GM12878 (cell line): ENCODE measurements at regions not wholly inside any gene's neighbourhood (a gene's known extent, or its start where the extent isn't known, plus 50 kb on each side); places are given as distances from the start of the nearest gene placed in this dataset.

Experiments
- ATAC-seq: fragments of 200-7000 bp; cut with Tn5 transposase; 3 replicates; pipeline ENCODE4 v1.9.1; 2020; ENCODE audit warnings: mild to moderate bottlenecking, moderate library complexity
- BruUV-seq: library from RNA; stranded (reverse); fragments of 400-500 nt; replicated peaks from 2 replicates; lab custom pipeline; 2021; lab: Mats Ljungman, UMichigan
- CTCF ChIA-PET: fragments of 300-600 bp; sonication (Branson Sonifier 250); formaldehyde crosslinking; extraction: SDS; loops from one replicate; lab custom pipeline; 2021; ENCODE audit warnings: inconsistent platforms; lab: Yijun Ruan, JAX
- POLR2A ChIA-PET: fragments of 350-600 bp; formaldehyde crosslinking; extraction: SDS; loops from one replicate; lab custom pipeline; 2021; ENCODE audit warnings: inconsistent platforms; lab: Charles Lee
- RAD21 ChIA-PET: fragments of 300-600 bp; sonication (Branson Sonifier 250); formaldehyde crosslinking; loops from one replicate; lab custom pipeline; 2023; ENCODE audit warnings: antibody characterized with exemption; ENCODE audit not compliant: unreplicated experiment; lab: Charles Lee
- SMC1A ChIA-PET: fragments of 300-600 bp; sonication (Branson Sonifier 250); formaldehyde crosslinking; loops from one replicate; lab custom pipeline; 2023; ENCODE audit not compliant: unreplicated experiment, uncharacterized antibody; lab: Charles Lee
- DNase-seq: peaks from one replicate; pipeline ENCODE4 v3.0.0-alpha.2; 2011; ENCODE audit warnings: low read depth, low spot score
- FAIRE-seq: peaks from 3 replicates; lab custom pipeline; 2011; peaks lifted over from hg19 to GRCh38; lab: Jason Lieb, UNC
- H2AFZ ChIP-seq: 2 replicates; pipeline ENCODE4 v1.6.0; 2011; ENCODE audit warnings: low read depth, low read length, control low read depth; ENCODE audit not compliant: control insufficient read depth
- H3K27ac ChIP-seq: 2 replicates; pipeline ENCODE4 v1.5.1; 2011; ENCODE audit warnings: control low read depth; ENCODE audit not compliant: control insufficient read depth, insufficient read depth
- H3K27me3 ChIP-seq, 2 experiments: replicated peaks in 1 of 2; 2 replicates each; pipeline versions ENCODE4 v1.6.0 to v1.6.1; 2011; ENCODE audit warnings: low read length in 1 of 2; ENCODE audit not compliant: control insufficient read depth in 2 of 2, insufficient read depth in 2 of 2
- H3K36me3 ChIP-seq, 2 experiments: 2 replicates each; pipeline ENCODE4 v1.5.1; 2011; ENCODE audit warnings: low read length in 1 of 2; ENCODE audit not compliant: control insufficient read depth in 2 of 2, insufficient read depth in 2 of 2
- H3K4me1 ChIP-seq: 2 replicates; pipeline ENCODE4 v1.6.1; 2011; ENCODE audit warnings: mild to moderate bottlenecking, low read length, moderate library complexity, mixed read lengths; ENCODE audit not compliant: control insufficient read depth, insufficient read depth
- H3K4me2 ChIP-seq: 2 replicates; pipeline ENCODE4 v1.6.0; 2011; ENCODE audit warnings: control low read depth; ENCODE audit not compliant: control insufficient read depth, insufficient read depth
- H3K4me3 ChIP-seq: fragments of 200-600 bp; sonication (generic); 2 replicates; pipeline ENCODE4 v1.5.1; 2016
- H3K79me2 ChIP-seq: 2 replicates; pipeline ENCODE4 v1.6.0; 2011; ENCODE audit warnings: low read length; ENCODE audit not compliant: control insufficient read depth, insufficient read depth
- H3K9ac ChIP-seq: 2 replicates; pipeline ENCODE4 v1.8.0; 2011; ENCODE audit warnings: low read length, control low read depth, mixed read lengths; ENCODE audit not compliant: control insufficient read depth, insufficient read depth
- H3K9me3 ChIP-seq: replicated peaks from 3 replicates; pipeline ENCODE4 v1.5.1; 2011; ENCODE audit warnings: mild to moderate bottlenecking, low read length; ENCODE audit not compliant: control insufficient read depth, insufficient read depth
- H4K20me1 ChIP-seq: 2 replicates; pipeline ENCODE4 v1.6.0; 2011; ENCODE audit not compliant: control insufficient read depth, insufficient read depth
- BHLHE40 ChIP-seq, 2 experiments: fragments of 450-650 bp in 1 of 2; IDR thresholded peaks; 2 replicates each; pipeline ENCODE4 v1.6.1; 2011 to 2017; ENCODE audit warnings: low read depth in 2 of 2, borderline replicate concordance in 1 of 2, improper control_type of control experiment in 1 of 2, low read length in 1 of 2, mild to moderate bottlenecking in 1 of 2
- EGR1 ChIP-seq, 2 experiments: IDR thresholded peaks; 1 replicate in 1 of 2; 2 replicates in 1 of 2; pipeline ENCODE4 v1.6.1; 2011 to 2012; ENCODE audit warnings: low read depth in 2 of 2, low read length in 2 of 2, borderline replicate concordance in 1 of 2, mild to moderate bottlenecking in 1 of 2, moderate library complexity in 1 of 2
- WGBS: methylation state at CpG from one replicate; pipeline ENCODE4 v1.1.6; 2016; ENCODE audit warnings: low lambda C conversion rate; ENCODE audit not compliant: insufficient replicate concordance, insufficient coverage; ENCODE audit errors: missing lambda C conversion rate; 5-methylcytosine and 5-hydroxymethylcytosine counted together
- in situ Hi-C: fragments of 300-500 bp; cut with MboI; formaldehyde crosslinking; loops from 9 replicates; pipeline ENCODE4 v1.14.3; 2018; ENCODE audit warnings: mixed read lengths
- intact Hi-C: fragments of 100-400 bp; cut with micrococcal nuclease; formaldehyde crosslinking; loops from one replicate; pipeline ENCODE4 v1.14.2; 2022; ENCODE audit not compliant: unreplicated experiment
- TF ChIP-seq, protein P1 (sequence below): IDR thresholded peaks from 2 replicates; pipeline ENCODE4 v1.6.1; 2011; ENCODE audit warnings: low read depth, mild to moderate bottlenecking, low read length, moderate library complexity, borderline replicate concordance; ENCODE audit errors: extremely low read depth
- TF ChIP-seq, protein P2 (sequence below): IDR thresholded peaks from 2 replicates; pipeline ENCODE4 v1.6.1; 2011; ENCODE audit warnings: low read depth, low read length, improper control_type of control experiment, borderline replicate concordance
- TF ChIP-seq, protein P3 (sequence below): fragments of 450-650 bp; IDR thresholded peaks from 2 replicates; pipeline ENCODE4 v1.6.1; 2017; ENCODE audit warnings: low read depth, mild to moderate bottlenecking, moderate library complexity

DNA sequence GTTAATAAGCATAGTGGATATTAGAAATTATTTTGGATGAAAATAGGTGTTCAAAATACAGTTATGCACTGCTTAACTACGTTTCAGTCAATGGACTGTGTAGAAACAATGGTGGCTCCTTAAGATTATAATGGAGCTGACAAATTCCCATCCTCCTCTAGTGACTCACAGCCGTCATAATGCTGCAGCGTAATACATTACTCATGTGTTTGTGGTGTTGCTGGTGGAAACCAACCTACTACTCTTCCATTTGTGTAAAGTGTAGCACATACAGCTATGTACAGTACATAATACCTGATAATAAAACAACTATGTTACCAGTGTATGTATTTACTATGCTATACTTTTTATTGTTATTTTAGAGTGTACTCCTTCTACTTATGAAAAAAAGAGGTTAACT is 111.2 kb upstream of the TMCC3 start:
- TF ChIP-seq BHLHE40 (IDR thresholded peaks at IDR 0.05; ENCODE audit: borderline replicate concordance in 1 of 2, low read depth in 2 of 2, low read length in 1 of 2), result no peak
- no peak for TF ChIP-seq EGR1 (IDR thresholded peaks at IDR 0.05; ENCODE audit: borderline replicate concordance in 1 of 2, low read depth in 2 of 2, low read length in 2 of 2)
- TF ChIP-seq, protein P1, sequence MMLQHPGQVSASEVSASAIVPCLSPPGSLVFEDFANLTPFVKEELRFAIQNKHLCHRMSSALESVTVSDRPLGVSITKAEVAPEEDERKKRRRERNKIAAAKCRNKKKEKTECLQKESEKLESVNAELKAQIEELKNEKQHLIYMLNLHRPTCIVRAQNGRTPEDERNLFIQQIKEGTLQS, result no peak
- TF ChIP-seq, protein P2, sequence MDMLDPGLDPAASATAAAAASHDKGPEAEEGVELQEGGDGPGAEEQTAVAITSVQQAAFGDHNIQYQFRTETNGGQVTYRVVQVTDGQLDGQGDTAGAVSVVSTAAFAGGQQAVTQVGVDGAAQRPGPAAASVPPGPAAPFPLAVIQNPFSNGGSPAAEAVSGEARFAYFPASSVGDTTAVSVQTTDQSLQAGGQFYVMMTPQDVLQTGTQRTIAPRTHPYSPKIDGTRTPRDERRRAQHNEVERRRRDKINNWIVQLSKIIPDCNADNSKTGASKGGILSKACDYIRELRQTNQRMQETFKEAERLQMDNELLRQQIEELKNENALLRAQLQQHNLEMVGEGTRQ, result no peak
- TF ChIP-seq, protein P3, sequence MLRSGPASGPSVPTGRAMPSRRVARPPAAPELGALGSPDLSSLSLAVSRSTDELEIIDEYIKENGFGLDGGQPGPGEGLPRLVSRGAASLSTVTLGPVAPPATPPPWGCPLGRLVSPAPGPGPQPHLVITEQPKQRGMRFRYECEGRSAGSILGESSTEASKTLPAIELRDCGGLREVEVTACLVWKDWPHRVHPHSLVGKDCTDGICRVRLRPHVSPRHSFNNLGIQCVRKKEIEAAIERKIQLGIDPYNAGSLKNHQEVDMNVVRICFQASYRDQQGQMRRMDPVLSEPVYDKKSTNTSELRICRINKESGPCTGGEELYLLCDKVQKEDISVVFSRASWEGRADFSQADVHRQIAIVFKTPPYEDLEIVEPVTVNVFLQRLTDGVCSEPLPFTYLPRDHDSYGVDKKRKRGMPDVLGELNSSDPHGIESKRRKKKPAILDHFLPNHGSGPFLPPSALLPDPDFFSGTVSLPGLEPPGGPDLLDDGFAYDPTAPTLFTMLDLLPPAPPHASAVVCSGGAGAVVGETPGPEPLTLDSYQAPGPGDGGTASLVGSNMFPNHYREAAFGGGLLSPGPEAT, result no peak
- H3K9ac ChIP-seq, result no peak overlapping the region
- no peak overlapping the region for H2AFZ ChIP-seq
- CTCF ChIA-PET, result interaction anchor here (0.7 to 4.6 kb wide), 6 partner anchors 11 to 204 kb away, joined by 3 to 54 read pairs (median 4); no protein-coding TSS in a partner anchor
- DNase-seq (no peak), ATAC-seq (no peak), FAIRE-seq (no peak)
- no peaks in the 10 kb centered on the region for H4K20me1 ChIP-seq
- in situ Hi-C loops, result no loop called here
- H3K79me2 ChIP-seq, result peaks cover 58% of the 10 kb centered on the region
- no peak overlapping the region for H3K4me2 ChIP-seq
- H3K27me3 ChIP-seq, result no peaks in the 10 kb centered on the region
- H3K4me1 ChIP-seq, result peaks cover 23% of the 10 kb centered on the region
- SMC1A ChIA-PET, result interaction anchor here (1.0 to 4.3 kb wide), 13 partner anchors 9 to 200 kb away, joined by 3 to 48 read pairs (median 4); no protein-coding TSS in a partner anchor
- RAD21 ChIA-PET, result interaction anchor here (1.0 to 4.9 kb wide), 7 partner anchors 40 to 199 kb away, joined by 3 to 53 read pairs (median 7); no protein-coding TSS in a partner anchor
- no peak overlapping the region for H3K27ac ChIP-seq
- BruUV-seq, result no TSS peak
- WGBS, result 97% methylated on average over 3 of the region's 3 CpGs
- H3K4me3 ChIP-seq, result no peak overlapping the region
- POLR2A ChIA-PET, result no interaction called here
- intact Hi-C loops, result loop anchor here (5.0 to 10.0 kb wide), 2 partner anchors 117 to 159 kb away; no protein-coding TSS in a partner anchor
- H3K36me3 ChIP-seq, result no peaks in the 10 kb centered on the region; a peak in 1 of 4 replicates
- H3K9me3 ChIP-seq, result no peaks in the 10 kb centered on the region
